Epithelial cell of prostate (primary cell): ENCODE measurements at regions not wholly inside any gene's neighbourhood (a gene's known extent, or its start where the extent isn't known, plus 50 kb on each side); places are given as distances from the start of the nearest gene placed in this dataset.
A peak's percentile ranks its signal among the peaks of the same experiment; 100 is the strongest.

Experiments used
- DNase-seq: peaks from one replicate; pipeline ENCODE4 v3.0.0-alpha.2; 2011; ENCODE audit warnings: low read depth, low spot score
- H3K27ac ChIP-seq: fragments of 450-650 bp; 2 replicates; pipeline ENCODE4 v1.5.1; 2017; ENCODE audit warnings: mild to moderate bottlenecking

- no peak overlapping the region for H3K27ac ChIP-seq
- DNase-seq, result no peak
Observed at GRCh38 chr11:90847268-90847886, 624.5 kb upstream of the CHORDC1 start.

GRCh38 chr11:90846628-90847027, 623.8 kb upstream of the CHORDC1 start:
- H3K27ac ChIP-seq, result no peak overlapping the region
- DNase-seq, result no peak

- H3K27ac ChIP-seq, result no peak overlapping the region
- no peak for DNase-seq
Observed at GRCh38 chr11:90845799-90846198, 623.0 kb upstream of the CHORDC1 start.

- DNase-seq, result no peak
- H3K27ac ChIP-seq, result peak overlapping the region; percentile 34
Observed at GRCh38 chr11:90845126-90845525, 622.3 kb upstream of the CHORDC1 start.

- no peak overlapping the region for H3K27ac ChIP-seq
- DNase-seq, result no peak
Observed at GRCh38 chr11:90844041-90844440, 621.2 kb upstream of the CHORDC1 start.

- no peak for DNase-seq
- no peak overlapping the region for H3K27ac ChIP-seq
Observed at GRCh38 chr11:90842681-90843080, 619.8 kb upstream of the CHORDC1 start.

- H3K27ac ChIP-seq, result peak overlapping the region; percentile 29
- no peak for DNase-seq
Observed at GRCh38 chr11:90840071-90840470, 617.2 kb upstream of the CHORDC1 start.

GRCh38 chr11:90836031-90836430, 613.2 kb upstream of the CHORDC1 start:
- no peak for DNase-seq
- no peak overlapping the region for H3K27ac ChIP-seq

- no peak overlapping the region for H3K27ac ChIP-seq
- no peak for DNase-seq
Observed at GRCh38 chr11:90823446-90823845, 600.6 kb upstream of the CHORDC1 start.

- no peak overlapping the region for H3K27ac ChIP-seq
- DNase-seq, result no peak
Observed at GRCh38 chr11:90822996-90823395, 600.1 kb upstream of the CHORDC1 start.

GRCh38 chr11:90818196-90818745, 595.4 kb upstream of the CHORDC1 start:
- H3K27ac ChIP-seq, result no peak overlapping the region
- no peak for DNase-seq

GRCh38 chr11:90809581-90809980, 586.7 kb upstream of the CHORDC1 start:
- H3K27ac ChIP-seq, result peak overlapping the region; percentile 1
- DNase-seq, result no peak

- H3K27ac ChIP-seq, result peak overlapping the region; percentile 54
- DNase-seq, result no peak
Observed at GRCh38 chr11:90805172-90805571, 582.3 kb upstream of the CHORDC1 start.

GRCh38 chr11:90803831-90804230, 581.0 kb upstream of the CHORDC1 start:
- no peak for DNase-seq

GRCh38 chr11:90803366-90803765, 580.5 kb upstream of the CHORDC1 start:
- DNase-seq, result no peak
- H3K27ac ChIP-seq, result peak overlapping the region; percentile 54

More at GRCh38 chr11:90803831-90804230, 581.0 kb upstream of the CHORDC1 start:
- H3K27ac ChIP-seq, result peak overlapping the region; percentile 54

- DNase-seq, result no peak
- no peak overlapping the region for H3K27ac ChIP-seq
Observed at GRCh38 chr11:90798769-90799168, 575.9 kb upstream of the CHORDC1 start.

GRCh38 chr11:90795746-90796145, 572.9 kb upstream of the CHORDC1 start:
- DNase-seq, result no peak
- no peak overlapping the region for H3K27ac ChIP-seq

GRCh38 chr11:90788961-90789360, 566.1 kb upstream of the CHORDC1 start:
- no peak overlapping the region for H3K27ac ChIP-seq
- no peak for DNase-seq

GRCh38 chr11:90784241-90784814, 561.5 kb upstream of the CHORDC1 start:
- DNase-seq, result no peak
- H3K27ac ChIP-seq, result no peak overlapping the region

GRCh38 chr11:90783111-90783510, 560.3 kb upstream of the CHORDC1 start:
- no peak overlapping the region for H3K27ac ChIP-seq
- DNase-seq, result no peak

GRCh38 chr11:90779098-90779497, 556.2 kb upstream of the CHORDC1 start:
- no peak for DNase-seq

More at GRCh38 chr11:90779098-90779497, 556.2 kb upstream of the CHORDC1 start:
- no peak overlapping the region for H3K27ac ChIP-seq
